GM21786 (cell line): ENCODE measurements at regions not wholly inside any gene's neighbourhood (a gene's known extent, or its start where the extent isn't known, plus 50 kb on each side); places are given as distances from the start of the nearest gene placed in this dataset.

Experiments used
- ATAC-seq: cut with Tn5 transposase; IDR thresholded peaks from one replicate; pipeline ENCODE4 v1.9.1; 2021; ENCODE audit not compliant: unreplicated experiment

DNA sequence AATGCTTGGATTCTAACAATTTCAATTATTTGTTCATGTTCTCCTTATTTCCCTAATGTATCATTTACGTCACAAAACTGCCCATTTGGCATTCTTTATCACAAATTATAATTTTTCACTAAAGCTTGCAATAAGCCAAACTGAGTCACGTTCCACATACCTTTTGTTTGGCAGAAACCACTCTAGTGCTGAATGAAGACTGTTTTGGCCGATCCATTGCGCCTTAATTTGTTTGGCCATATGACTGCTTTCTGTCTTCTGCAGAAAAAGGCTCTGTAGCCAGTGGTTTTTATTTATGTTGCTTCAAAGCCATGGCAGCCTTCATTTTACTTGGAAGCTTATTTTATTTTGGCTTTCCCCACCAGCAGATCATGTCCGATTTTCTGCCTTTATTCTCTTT, 184.4 kb upstream of the HAND2 start:
- no peak for ATAC-seq

- ATAC-seq, result no peak
Measured at GRCh38 chr4:173713026-173713425, 183.0 kb upstream of the HAND2 start.

DNA sequence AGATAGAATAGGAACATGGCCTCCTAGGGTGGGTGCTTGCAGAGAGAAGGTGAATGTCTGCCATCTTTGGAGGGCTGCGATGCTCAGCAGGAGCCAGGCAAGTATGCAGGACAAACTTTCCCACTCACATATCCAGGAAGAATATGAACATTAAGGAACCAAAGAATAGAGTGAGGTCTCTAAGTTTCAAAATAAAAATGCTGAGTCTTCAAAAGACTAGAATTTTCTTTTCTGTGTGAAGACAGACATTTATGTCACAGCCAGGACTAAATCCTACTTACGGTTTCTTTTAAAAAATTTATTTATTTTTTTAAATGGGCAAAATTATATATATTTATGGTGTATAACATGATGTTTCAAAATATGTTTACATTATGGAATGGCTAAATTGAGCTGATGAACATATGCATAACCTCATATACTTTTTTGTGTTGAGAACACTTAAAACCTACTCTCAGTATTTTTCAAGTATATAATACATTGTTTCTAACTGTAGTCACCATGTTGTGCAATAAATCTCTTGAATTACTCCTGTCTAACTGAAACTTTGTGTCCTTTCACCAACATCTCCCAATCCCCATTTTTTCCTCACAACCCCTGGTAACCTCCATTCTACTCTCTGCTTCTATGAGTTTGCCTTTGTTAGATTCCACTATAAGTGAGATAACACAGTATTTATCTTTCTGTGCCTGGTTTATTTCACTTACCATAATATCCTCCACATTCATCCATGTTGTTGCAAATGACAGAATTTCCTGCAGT, 177.8 kb upstream of the HAND2 start:
- no peak for ATAC-seq

DNA sequence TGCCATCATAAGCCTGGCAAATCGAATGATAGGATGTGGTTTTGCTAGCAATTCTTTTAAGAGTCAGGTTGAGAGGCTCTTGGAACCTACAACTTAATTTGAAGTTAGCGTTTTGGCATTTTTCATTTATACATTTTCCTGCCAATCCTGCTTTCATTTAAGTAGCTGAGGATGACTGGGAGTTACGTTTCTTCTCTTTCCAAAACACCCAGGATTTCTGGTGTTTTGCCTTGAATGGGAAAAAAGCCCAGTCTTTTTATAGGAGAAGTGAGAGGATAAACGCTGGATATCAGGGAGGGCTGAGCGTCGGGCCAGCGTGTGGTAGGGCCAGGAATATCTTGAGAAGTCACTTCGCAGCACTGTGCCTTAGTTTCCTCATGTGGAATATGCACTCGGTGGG, 174.2 kb upstream of the HAND2 start:
- no peak for ATAC-seq

- no peak for ATAC-seq
Measured at GRCh38 chr4:173703021-173703420, 173.0 kb upstream of the HAND2 start.

DNA sequence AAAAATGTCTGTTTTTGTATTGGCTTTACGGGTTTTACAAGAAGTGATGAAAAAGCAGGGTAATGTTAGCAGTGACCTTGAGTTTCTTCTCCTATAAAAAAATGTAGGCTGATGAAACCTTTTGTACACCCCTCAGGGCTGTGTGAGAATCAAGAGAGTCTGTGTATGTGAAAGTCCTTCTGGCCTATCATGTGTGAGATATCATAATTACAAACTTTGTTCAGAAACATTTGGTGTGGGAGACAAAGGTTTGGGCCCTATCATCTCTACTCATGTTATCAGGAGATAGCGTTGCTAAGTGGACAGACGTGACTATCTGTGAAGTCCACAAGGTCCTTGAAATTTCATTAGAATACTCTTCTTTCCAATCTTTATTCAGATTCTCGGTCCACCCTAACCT, 170.6 kb upstream of the HAND2 start:
- no peak for ATAC-seq

- no peak for ATAC-seq
Measured at GRCh38 chr4:173699841-173700475, 169.9 kb upstream of the HAND2 start.

GRCh38 chr4:173698557-173699262, 168.7 kb upstream of the HAND2 start:
- ATAC-seq, result no peak

GRCh38 chr4:173697840-173698239, 167.8 kb upstream of the HAND2 start:
- ATAC-seq, result no peak

- no peak for ATAC-seq
Measured at GRCh38 chr4:173696551-173696950, 166.5 kb upstream of the HAND2 start.

GRCh38 chr4:173696011-173696410, 166.0 kb upstream of the HAND2 start:
- no peak for ATAC-seq

GRCh38 chr4:173685831-173686210, 155.8 kb upstream of the HAND2 start:
- ATAC-seq, result no peak

DNA sequence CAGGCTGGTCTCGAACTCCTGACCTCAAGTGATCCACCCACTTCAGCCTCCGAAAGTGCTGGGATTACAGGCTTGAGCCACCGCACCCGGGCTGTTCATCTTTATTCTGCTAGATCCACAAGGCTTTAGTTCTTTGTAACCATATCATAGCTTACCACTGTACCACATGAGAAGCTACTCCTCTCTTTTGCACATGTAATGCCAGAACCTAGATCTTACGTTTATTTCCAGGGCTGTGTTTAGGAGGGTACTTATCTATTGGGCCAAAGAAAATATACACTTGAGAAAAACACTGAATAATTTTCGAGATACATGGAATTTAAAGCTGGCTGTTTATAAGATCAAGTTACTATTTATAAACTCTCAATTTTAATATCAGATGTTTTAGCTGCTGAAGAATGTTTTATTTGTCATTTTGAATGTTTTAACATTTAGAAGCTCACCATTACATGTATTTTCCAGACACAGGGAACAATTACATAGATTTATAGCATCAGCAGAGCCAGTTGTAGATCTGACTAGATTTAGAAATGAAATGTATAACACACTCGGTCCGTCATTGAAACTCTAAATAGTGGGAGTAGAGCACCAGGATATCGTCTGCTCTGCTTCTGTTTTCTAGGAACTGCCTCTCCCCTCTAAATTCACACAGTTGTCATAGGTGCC, 155.3 kb upstream of the HAND2 start:
- no peak for ATAC-seq

DNA sequence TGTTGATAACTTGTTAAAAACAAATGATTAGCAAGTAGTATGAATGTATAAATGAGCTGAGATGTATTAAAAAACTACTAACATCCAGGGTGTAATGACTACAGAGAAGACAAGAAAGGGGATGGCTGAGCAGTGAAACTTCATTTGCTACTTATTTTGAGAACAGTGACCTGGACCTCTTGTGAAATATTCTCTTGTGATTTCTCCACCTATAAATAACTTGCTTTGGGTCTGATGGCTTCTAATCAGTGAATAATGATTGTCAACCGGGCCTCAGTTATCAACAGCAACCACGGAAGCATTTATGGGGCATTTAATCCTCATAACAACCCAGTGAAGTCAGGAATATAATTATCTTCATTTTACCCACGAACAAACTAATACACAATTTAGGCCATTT, 154.2 kb upstream of the HAND2 start:
- ATAC-seq, result no peak

DNA sequence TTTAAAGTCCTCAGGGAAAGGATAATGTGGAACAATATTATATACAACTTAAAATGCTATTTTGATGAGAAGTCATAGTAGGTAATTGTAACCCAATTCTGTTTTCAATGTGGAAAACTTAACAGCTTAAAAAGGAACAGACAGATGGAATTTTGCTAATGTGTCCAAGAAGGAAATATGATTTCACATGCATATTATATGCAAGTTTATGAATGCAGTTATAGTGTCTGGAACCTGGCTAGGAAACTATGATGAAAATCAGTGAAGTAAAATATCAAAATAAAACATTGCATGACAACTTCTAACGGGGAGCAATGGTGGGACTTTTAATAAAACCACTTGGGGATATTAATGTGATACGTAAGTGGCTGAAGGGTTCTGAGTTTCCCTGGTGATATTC, 152.6 kb upstream of the HAND2 start:
- ATAC-seq, result no peak

GRCh38 chr4:173680278-173680677, 150.2 kb upstream of the HAND2 start:
- ATAC-seq, result no peak

DNA sequence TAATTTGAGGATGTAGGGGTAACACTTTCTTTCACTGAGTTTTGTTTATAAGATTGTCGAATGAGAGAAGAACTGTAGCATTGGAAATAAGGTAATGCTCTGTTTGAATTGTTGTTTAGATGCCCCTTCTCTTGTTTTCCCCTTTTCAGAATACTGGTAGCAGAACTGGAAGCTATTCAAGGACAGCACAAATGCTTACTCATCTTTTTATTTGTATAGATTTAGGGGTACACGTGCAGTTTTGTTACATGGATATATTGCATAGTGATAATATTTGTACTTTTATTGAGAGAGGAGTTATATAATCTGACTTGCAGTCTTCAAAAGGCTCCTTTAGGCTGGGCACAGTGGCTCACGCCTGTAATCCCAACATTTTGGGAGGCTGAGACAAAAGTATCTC, 145.4 kb upstream of the HAND2 start:
- no peak for ATAC-seq

- no peak for ATAC-seq
Measured at GRCh38 chr4:173669460-173670179, 139.6 kb upstream of the HAND2 start.

DNA sequence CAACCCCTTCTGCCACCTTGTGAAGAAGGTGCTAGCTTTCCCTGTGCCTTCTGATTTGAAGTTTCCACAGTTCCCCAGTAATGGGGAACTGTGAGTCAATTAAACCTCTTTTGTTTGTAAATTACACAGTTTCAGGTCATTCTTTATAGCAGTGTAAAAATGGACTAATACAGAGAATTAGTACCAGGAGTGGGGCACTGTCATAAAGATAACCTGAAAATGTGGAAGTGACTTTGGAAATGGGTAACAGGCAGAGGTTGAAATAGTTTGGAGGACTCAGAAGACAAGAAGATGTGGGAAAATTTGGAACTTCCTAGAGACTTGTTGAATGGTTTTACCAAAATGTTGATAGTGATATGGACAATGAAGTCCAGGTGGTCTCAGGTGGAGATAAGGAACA, 131.0 kb upstream of the HAND2 start:
- ATAC-seq, result no peak

DNA sequence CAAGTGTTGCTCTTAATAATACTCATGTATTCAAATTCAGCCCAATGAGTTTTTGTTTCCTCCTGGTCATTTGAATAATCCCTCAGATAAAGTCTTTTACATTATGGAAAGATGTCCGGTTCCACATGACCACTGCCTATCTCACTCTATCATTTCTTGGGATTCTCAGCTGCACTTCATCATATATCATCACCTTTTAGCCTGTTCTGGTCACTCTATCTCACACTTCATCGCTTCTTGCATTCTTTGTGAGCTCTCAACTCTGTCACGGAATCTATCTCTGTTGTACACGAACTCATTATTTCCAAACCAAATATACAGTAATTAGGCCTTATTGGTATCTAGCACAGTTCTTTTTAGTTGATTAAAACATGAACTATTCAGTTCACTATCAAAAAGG, 126.9 kb upstream of the HAND2 start:
- no peak for ATAC-seq

DNA sequence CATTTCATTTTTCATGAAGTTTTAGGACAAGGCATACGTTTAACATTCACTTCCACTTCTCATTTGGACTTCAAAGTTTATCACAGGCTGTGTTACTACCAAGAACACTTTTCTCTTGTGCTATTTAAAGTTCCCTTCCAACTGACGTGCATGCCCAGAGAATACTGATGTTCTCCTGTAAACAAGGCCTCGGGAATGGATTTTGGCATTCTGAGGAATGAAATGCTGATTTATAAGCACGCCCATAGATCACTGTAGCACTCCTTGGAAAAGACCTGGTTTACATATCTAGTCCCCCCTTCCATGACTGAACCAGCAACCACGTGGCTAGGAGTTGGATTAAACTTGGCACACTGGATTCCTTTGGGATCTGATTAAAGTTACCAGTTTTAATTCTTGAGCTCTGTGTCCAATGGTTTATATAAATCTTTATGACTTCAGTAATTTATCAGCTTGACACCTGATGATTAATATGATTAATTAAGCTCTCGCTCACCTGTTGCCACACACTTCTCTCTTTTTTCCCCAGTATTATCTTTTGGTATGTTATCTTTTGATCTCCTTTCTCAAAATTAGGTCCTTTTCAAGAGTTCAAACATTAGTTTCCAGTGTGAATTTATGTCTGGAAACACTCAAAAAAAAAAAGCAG, 122.4 kb upstream of the HAND2 start:
- no peak for ATAC-seq
